ENCODE measurements at regions not wholly inside any gene's neighbourhood (a gene's known extent, or its start where the extent isn't known, plus 50 kb on each side); places are given as distances from the start of the nearest gene placed in this dataset.

DNA sequence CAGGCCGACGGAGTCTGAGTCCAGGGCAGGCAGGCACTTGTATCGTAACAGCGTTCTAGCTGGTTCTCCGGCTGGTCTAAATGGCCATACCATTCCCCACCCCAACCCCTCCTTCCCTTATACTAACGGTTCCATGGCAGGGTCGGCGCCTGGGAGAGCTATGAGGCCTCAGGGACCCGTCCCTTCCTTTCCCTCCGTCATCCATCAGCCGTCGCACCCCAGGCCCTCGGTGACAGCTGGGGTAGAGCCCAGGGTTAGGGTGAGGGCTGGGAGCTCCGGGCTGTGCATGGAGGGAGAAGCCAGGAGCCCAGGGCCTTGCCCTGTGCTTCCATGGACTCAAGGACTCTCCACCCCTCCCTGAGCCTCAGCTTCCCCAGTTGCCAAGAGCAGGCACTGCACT lies 101.4 kb downstream of the RBFOX3 start:
- intact Hi-C loops (cut with DNase I), result no loop called here
- 69 to 81% (median 75%) methylated on average over 11 to 14 of the region's 14 CpGs for WGBS, 4 donors
- no peak for ATAC-seq

DNA sequence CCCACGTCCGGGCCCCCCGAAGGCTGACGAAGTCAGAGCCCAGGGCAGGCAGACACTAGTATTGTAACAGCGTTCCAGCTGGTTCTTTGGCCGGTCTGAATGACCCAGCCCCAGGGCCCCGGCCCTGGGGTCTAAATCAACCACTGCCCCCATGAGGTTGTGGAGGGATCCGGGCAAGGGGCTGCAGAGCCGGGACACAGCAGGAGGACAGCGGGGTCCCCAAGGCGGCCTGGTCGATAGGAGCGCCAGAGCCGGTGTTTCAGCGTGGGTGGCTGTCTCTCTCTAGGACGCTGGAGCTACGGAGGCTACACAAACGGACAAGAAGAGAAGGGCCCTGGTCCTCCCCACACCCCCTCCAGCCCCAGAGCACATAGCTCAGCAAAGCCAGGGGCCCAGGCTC lies 101.8 kb downstream of the RBFOX3 start:
- H3K4me3 ChIP-seq, result no peak overlapping the region
- DNase-seq (no peak), ATAC-seq (no peak)
- H3K27ac ChIP-seq, result no peak overlapping the region
- H3K4me1 ChIP-seq, result no peaks in the 10 kb centered on the region
- H3K9me3 ChIP-seq, result peaks cover 0 to 4% (median 0%) of the 10 kb centered on the region in 12 donors
- intact Hi-C loops (cut with DNase I), result no loop called here
- TF ChIP-seq POLR2A (IDR thresholded peaks at IDR 0.05), result no peak
- WGBS, 4 donors, result 59 to 84% (median 81%) methylated on average over 10 to 18 of the region's 18 CpGs
- H3K27me3 ChIP-seq, result peaks cover 0 to 54% (median 4%) of the 10 kb centered on the region in 9 donors
- no peaks in the 10 kb centered on the region for H3K36me3 ChIP-seq

More for the DNA sequence above, 101.4 kb downstream of the RBFOX3 start:
- Histone ChIP-seq H3K36me3 (no peaks in the 10 kb centered on the region), H3K27ac (no peak overlapping the region), H3K9me3 (peaks cover 0 to 4% (median 0%) of the 10 kb centered on the region in 12 donors), H3K27me3 (peaks cover 0 to 54% (median 4%) of the 10 kb centered on the region in 9 donors), H3K4me3 (no peak overlapping the region), H3K4me1 (no peaks in the 10 kb centered on the region)
- TF ChIP-seq CTCF (IDR thresholded peaks at IDR 0.05) (no peak), POLR2A (IDR thresholded peaks at IDR 0.05) (no peak)
- no peak for DNase-seq

GRCh38 chr17:79508291-79508716 lies 102.5 kb downstream of the RBFOX3 start:
- Histone ChIP-seq H3K9me3 (peaks cover 0 to 4% (median 0%) of the 10 kb centered on the region in 12 donors), H3K4me1 (no peaks in the 10 kb centered on the region), H3K4me3 (no peak overlapping the region), H3K27ac (no peak overlapping the region), H3K27me3 (peaks cover 0 to 53% (median 5%) of the 10 kb centered on the region in 9 donors), H3K36me3 (no peaks in the 10 kb centered on the region)
- WGBS, 4 donors, result 49 to 87% (median 65%) methylated on average over 14 to 22 of the region's 22 CpGs
- intact Hi-C loops (cut with DNase I), result no loop called here
- ATAC-seq (no peak), DNase-seq (no peak)
- TF ChIP-seq POLR2A (IDR thresholded peaks at IDR 0.05) (no peak), CTCF (IDR thresholded peaks at IDR 0.05) (no peak)

GRCh38 chr17:79506955-79507354 lies 103.9 kb downstream of the RBFOX3 start:
- no peaks in the 10 kb centered on the region for H3K36me3 ChIP-seq
- TF ChIP-seq POLR2A (IDR thresholded peaks at IDR 0.05) (no peak), CTCF (IDR thresholded peaks at IDR 0.05) (no peak)
- H3K27ac ChIP-seq, result no peak overlapping the region
- H3K27me3 ChIP-seq, result peaks cover 0 to 62% (median 5%) of the 10 kb centered on the region in 9 donors
- WGBS, 4 donors, result 77 to 90% (median 85%) methylated on average over 7 to 10 of the region's 10 CpGs
- H3K4me3 ChIP-seq, result no peak overlapping the region
- ATAC-seq, result no peak
- H3K9me3 ChIP-seq, result no peaks in the 10 kb centered on the region
- intact Hi-C loops (cut with DNase I), result no loop called here
- H3K4me1 ChIP-seq, result no peaks in the 10 kb centered on the region
- no peak for DNase-seq
